GM21619 (cell line): ENCODE measurements at regions not wholly inside any gene's neighbourhood (a gene's known extent, or its start where the extent isn't known, plus 50 kb on each side); places are given as distances from the start of the nearest gene placed in this dataset.

Experiments used
- ATAC-seq: cut with Tn5 transposase; IDR thresholded peaks from one replicate; pipeline ENCODE4 v1.9.1; 2021; ENCODE audit not compliant: unreplicated experiment

DNA sequence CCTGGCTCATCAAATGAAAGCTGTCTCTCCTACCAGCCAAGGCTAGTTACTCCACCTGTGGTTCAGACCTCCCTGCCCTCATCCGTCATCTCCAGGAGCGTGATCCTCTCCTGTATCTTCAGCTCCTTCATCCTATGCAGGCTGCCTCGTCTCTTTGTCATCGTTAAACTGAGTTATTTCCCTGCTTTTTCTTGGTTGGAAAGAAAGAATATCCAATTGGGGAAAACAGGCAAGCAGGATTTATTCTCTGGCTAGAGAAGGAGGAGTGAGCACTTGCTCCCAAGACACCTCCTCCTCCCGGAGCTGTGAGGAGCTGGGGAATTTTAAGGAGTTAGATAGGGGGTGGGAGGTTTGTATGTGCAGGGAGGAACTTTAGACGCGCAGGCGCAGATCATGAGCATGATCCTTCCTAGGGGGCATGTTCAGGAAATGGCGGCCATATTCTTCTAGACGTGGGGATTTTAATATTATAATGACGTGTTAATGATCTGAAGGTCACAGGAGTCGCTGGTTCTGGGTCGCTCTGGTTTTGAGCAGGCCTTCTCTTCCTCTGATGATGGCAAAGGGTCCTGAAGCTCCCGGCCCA, 156.4 kb upstream of the KL start:
- no peak for ATAC-seq

- ATAC-seq = no peak
These were observed 154.9 kb upstream of the KL start for GRCh38 chr13:32861304-32861703.

DNA sequence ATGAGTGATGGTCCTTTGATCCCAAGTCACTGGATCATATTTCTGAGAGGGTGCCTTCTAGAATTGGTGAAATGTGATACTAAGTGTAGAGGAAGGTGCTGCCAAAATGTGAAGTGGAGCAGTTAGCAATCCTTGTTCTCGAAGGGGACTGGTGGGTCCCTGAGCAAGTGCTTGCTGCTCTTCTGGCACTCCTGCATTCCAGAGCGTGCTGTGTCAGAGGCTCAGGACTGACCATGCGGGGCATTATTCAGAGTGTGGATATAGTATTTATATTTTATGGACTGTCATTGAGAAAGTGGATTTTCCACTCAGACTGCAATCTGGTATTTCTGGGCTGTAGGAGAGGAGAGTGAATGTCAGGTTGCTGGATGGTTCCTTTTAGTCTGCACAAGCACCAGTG, 152.6 kb upstream of the KL start:
- ATAC-seq = no peak

- no peak for ATAC-seq
These were observed 149.3 kb upstream of the KL start for GRCh38 chr13:32866921-32867320.

DNA sequence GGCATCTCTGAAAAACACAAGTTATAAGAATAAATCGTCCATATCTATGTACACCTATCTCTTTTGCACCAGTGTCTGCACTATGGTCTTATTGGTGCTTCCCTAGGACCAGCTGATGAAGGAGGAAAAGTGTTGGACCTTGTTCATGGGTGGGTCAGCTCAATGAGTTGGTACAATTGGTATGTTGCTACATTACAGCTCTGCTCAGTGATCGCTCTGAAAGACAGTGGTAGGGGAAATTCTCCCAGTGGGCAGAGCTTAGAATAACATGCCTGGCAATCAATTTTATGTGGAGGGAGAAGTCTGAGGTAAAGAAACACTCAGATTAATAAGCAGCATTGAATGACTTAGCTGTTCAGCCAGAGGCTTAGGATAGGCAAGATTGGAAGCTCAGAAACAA, 138.7 kb upstream of the KL start:
- no peak for ATAC-seq

DNA sequence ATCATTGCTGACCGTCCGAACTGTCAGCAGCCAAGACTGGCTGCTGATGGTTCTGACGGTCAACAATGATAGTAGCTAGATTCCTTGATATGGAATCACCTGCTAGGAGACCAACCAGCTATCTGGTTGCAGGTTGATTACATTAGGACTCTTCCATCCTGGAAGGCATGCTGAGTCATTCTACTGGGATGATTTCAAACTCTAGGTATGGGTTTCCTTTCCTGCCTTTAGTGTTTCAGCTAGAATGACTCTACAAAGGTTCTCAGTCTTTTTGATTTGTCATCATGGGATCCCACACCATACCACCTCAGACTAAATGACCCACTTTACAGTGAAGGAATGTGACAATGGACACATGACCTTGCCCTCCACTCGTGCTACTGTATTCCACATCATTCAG, 138.1 kb upstream of the KL start:
- ATAC-seq = no peak

GRCh38 chr13:32880636-32881035, 135.6 kb upstream of the KL start:
- ATAC-seq = no peak

DNA sequence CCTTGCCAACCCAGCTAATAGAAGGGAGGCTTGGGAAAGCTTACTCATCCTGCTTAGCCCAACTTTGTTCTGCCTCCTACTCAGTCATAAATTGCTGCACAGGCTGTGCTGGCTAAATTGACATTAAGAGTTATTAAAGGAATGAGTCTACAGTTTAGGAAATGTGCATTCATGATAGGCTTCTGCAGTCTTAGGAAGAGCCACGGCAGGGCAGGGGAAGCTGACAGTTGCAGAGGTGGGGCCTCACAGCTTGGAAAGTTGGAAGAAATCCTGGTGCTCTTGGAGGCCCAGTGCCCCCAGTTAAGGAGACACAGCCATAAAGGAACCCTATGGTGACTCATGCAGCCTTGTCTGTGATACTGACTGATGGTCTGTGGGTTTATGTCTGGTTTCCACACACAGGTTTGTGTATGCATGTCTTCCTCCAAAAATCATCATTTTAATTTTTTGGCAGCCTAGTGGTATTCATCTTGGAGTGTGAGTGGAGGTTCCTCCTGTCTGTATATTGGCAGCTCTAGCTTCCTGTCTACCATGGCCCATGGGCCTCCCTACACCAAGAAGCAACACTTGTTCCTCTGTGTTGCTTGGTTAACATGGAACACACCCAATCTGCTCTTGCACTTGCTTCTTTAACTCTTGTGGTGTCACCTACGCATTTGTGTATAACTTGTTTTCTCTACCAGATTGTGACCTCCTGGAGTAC, 135.0 kb upstream of the KL start:
- ATAC-seq = no peak

DNA sequence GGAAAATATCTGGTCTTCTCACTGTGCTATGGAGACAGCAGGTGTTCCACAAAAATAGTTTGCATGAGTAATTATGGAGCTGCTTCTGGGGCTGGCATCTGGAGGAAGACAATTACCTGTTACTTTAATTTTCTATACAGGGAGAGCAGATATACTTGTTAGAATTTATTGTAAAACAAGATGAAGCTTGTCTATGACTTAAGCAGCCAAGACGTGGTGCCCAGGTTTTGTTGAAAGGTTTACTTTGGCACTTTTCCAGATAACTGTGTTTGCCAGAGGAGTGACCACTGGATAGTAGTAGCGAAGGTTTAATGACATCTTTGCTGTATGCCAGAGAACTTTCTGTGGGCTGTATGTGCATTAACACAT, 134.5 kb upstream of the KL start:
- no peak for ATAC-seq

- ATAC-seq = no peak
These were observed 133.5 kb upstream of the KL start for GRCh38 chr13:32882691-32883090.

DNA sequence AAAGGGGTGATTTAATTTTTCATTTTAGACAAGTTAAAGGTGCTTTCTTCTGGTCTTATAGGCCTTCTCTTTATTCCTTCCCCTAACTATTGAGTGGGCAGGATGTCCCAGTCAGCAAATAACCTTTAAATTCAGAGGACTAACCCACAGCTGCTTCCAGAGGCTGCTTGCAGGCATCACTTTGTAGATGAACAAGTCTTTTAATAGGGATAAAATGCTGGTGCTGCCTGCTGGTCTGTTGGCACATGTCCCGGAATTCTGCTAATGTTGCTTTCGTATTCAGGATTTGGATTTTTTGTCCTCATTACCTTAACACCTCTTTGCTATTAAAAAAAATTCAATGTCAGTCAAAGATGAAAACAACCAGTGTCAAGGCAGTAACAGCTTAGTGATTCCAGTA, 132.7 kb upstream of the KL start:
- ATAC-seq = no peak

GRCh38 chr13:32887617-32888016, 128.6 kb upstream of the KL start:
- ATAC-seq = no peak

GRCh38 chr13:32889986-32890565, 126.1 kb upstream of the KL start:
- ATAC-seq = no peak

- ATAC-seq = no peak
These were observed 123.0 kb upstream of the KL start for GRCh38 chr13:32893176-32893575.

- no peak for ATAC-seq
These were observed 121.6 kb upstream of the KL start for GRCh38 chr13:32894589-32895001.

GRCh38 chr13:32895296-32895695, 120.9 kb upstream of the KL start:
- ATAC-seq = no peak

DNA sequence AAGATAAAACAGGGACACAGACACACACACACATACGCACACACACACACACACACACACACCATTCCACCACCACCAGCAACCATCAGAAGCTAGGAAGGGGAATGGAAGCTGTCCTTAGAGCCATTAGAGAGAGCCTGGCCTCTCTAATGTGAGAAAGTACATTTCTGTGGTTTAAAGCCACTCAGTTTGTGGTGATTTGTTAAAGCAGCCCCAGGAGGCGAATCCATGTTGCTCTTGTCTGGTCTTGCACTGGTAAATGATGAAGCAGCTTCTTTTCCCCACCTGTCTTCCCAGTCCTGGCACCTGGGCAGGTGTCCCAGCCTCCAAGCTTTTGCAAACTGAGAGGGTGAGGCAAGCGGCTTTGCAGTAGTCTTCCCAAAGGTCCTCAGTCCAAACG, 118.9 kb upstream of the KL start:
- ATAC-seq = no peak

- no peak for ATAC-seq
These were observed 114.0 kb upstream of the KL start for GRCh38 chr13:32902029-32902780.

- ATAC-seq = no peak
These were observed 113.3 kb upstream of the KL start for GRCh38 chr13:32902874-32903273.

- no peak for ATAC-seq
These were observed 112.5 kb upstream of the KL start for GRCh38 chr13:32903720-32904119.

DNA sequence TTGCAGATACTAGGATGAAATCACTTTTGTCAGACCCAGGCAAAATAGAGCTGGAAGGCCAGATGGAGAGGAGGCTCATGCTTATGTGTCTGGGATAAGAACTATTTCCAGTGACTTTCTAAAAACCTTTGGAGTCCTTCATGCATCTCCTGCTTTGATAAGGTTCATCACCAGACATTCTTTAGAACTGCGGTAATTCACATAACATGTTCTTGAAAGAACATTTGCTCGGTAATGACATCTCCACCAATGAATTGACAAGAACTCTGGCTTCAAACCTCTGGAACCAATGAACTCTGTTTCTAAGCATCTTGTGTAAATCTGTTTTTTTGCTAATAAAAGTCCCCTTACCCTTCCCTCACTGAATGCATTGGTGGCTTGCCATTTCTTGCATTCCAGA, 112.0 kb upstream of the KL start:
- ATAC-seq = no peak
